NB4 (cell line): ENCODE measurements at regions not wholly inside any gene's neighbourhood (a gene's known extent, or its start where the extent isn't known, plus 50 kb on each side); places are given as distances from the start of the nearest gene placed in this dataset.

Experiments used
- CTCF ChIP-seq: IDR thresholded peaks from one replicate; pipeline ENCODE4 v1.5.1; 2012; ENCODE audit warnings: low read depth, low read length
- MAX ChIP-seq: IDR thresholded peaks from 2 replicates; pipeline ENCODE4 v1.6.1; 2011; ENCODE audit warnings: low read depth, low read length
- POLR2A ChIP-seq: IDR thresholded peaks from 2 replicates; pipeline ENCODE4 v1.6.1; 2011; ENCODE audit warnings: mild to moderate bottlenecking; ENCODE audit not compliant: insufficient read length; ENCODE audit errors: extremely low read depth

- TF ChIP-seq CTCF (no peak), POLR2A (no peak), MAX (no peak)
These were observed 122.9 kb upstream of the MGMT start for GRCh38 chr10:129344103-129344502.
